ENCODE measurements at regions not wholly inside any gene's neighbourhood (a gene's known extent, or its start where the extent isn't known, plus 50 kb on each side); places are given as distances from the start of the nearest gene placed in this dataset.

DNA sequence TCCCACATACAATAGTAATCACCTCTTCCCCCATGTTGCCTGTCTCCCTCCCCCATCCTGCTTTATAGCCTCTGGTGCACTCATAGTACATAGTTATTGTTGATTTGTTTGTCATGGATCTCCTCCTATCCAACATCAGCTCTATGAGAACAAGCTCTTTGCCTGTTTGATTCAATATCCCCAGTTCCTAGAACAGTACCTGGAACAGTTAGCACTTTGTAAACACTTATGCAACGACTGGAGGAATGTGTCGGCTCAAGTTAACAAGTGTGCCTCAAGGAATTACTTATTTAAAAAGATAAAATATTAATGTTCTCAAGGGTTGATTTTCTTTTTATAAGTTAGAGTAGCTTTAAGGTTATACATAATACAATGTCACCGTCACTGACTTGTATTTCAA, 271.6 kb upstream of the KAZN start:
- Histone ChIP-seq H3K4me1 (ENCODE audit: control insufficient read depth, insufficient read depth, low read length, poor library complexity, severe bottlenecking) (no peaks in the 10 kb centered on the region), H3K27ac (ENCODE audit: insufficient read depth, low read length, poor library complexity, severe bottlenecking) (no peak overlapping the region), H3K4me3 (ENCODE audit: insufficient read depth, low read depth, low read length, poor library complexity, severe bottlenecking) (no peak overlapping the region), H3K9me3 (ENCODE audit: control insufficient read depth, low read length) (no peaks in the 10 kb centered on the region), H3K27me3 (replicated peaks; ENCODE audit: control insufficient read depth, insufficient read depth, low read length, poor library complexity, severe bottlenecking) (no peaks in the 10 kb centered on the region), H3K36me3 (ENCODE audit: control insufficient read depth, insufficient read depth, low read length) (no peaks in the 10 kb centered on the region)
- no peak for DNase-seq

DNA sequence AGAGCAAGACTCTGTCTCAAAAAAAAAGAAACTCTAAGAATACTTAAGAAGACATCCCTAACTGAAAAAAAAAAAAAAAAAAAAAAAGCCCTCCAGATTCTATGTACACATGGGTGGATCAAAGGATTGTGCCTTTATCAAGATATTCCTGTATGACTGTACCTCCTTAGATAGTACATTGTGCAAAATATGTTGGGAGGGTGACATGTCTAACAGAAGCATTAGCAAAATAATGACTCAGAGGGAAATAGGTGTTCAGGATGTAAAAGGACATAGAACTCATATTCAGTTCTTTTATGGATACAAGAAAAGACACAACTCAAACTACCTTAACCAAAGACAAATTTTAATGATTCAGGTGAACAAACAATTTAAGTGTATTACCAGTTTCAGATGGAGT, 269.8 kb upstream of the KAZN start:
- DNase-seq, result no peak
- Histone ChIP-seq H3K9me3 (ENCODE audit: control insufficient read depth, low read length) (no peaks in the 10 kb centered on the region), H3K4me3 (ENCODE audit: insufficient read depth, low read depth, low read length, poor library complexity, severe bottlenecking) (no peak overlapping the region), H3K27me3 (replicated peaks; ENCODE audit: control insufficient read depth, insufficient read depth, low read length, poor library complexity, severe bottlenecking) (no peaks in the 10 kb centered on the region), H3K4me1 (ENCODE audit: control insufficient read depth, insufficient read depth, low read length, poor library complexity, severe bottlenecking) (no peaks in the 10 kb centered on the region), H3K27ac (ENCODE audit: insufficient read depth, low read length, poor library complexity, severe bottlenecking) (no peak overlapping the region), H3K36me3 (ENCODE audit: control insufficient read depth, insufficient read depth, low read length) (no peaks in the 10 kb centered on the region)

DNA sequence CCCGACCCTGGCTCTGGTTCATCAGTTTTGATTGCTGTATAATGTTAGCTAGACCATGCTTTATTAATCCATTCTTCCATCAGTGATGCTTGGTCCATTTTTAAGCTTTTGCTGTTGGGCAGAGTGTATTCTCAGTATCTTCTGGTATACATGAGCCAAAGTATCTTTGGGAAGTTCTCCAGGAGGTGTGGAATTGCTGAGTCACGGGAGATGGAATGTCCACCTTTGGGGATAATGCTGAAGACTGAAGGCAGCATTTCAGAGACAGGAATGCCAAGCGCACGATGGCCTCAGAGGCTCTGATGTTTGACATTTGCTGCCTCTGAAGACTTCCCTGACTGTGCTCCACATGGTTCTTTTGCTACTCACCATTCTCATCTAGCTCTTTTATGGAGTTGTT, 266.3 kb upstream of the KAZN start:
- Histone ChIP-seq H3K4me3 (ENCODE audit: insufficient read depth, low read depth, low read length, poor library complexity, severe bottlenecking) (no peak overlapping the region), H3K9me3 (ENCODE audit: control insufficient read depth, low read length) (no peaks in the 10 kb centered on the region), H3K36me3 (ENCODE audit: control insufficient read depth, insufficient read depth, low read length) (no peaks in the 10 kb centered on the region), H3K27ac (ENCODE audit: insufficient read depth, low read length, poor library complexity, severe bottlenecking) (no peak overlapping the region), H3K27me3 (replicated peaks; ENCODE audit: control insufficient read depth, insufficient read depth, low read length, poor library complexity, severe bottlenecking) (no peaks in the 10 kb centered on the region), H3K4me1 (ENCODE audit: control insufficient read depth, insufficient read depth, low read length, poor library complexity, severe bottlenecking) (no peaks in the 10 kb centered on the region)
- no peak for DNase-seq

DNA sequence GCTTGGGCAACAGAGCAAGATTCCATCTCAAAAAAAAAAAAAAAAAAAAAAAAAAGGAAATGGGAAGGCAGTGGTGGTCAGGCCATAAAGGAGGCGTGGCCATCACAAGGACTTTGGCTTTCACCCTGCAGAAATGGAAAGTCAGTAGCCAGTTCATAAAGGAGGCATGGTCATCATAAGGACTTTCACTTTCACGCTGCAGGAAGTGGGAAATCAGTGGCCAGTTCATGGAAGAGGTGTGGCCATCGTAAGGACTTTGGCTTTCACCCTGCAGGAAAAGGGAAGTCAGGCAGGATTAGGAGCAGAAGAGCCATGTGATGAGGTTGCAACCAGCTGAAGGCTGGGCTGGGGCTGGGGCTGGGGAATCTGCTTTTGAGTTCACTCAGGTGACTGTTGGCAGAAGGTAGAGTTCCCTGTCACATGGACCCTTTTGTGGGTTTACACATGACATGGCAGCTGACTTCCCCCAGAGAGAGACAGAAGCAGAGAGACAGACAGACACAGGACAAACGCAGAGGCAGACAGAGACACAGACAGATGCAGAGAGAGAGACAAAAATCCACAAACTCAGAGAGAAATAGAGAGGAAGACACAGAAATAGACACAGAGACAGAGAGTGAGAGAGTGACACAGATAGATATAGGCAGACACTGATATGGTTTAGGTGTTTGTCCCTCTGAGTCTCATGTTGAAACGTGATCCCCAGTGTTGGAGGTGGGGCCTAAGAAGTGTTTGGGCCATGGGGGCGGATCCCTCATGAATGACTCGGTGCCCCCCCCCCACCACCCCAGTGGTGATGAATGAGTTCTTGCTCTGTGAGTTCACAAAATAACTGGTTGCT, 263.9 kb upstream of the KAZN start:
- no peaks in the 10 kb centered on the region for H3K36me3 ChIP-seq (ENCODE audit: control insufficient read depth, insufficient read depth, low read length)
- H3K4me1 ChIP-seq (ENCODE audit: control insufficient read depth, insufficient read depth, low read length, poor library complexity, severe bottlenecking), result no peaks in the 10 kb centered on the region
- DNase-seq, result no peak
- H3K4me3 ChIP-seq (ENCODE audit: insufficient read depth, low read depth, low read length, poor library complexity, severe bottlenecking), result no peak overlapping the region
- no peak overlapping the region for H3K27ac ChIP-seq (ENCODE audit: insufficient read depth, low read length, poor library complexity, severe bottlenecking)
- H3K27me3 ChIP-seq (replicated peaks; ENCODE audit: control insufficient read depth, insufficient read depth, low read length, poor library complexity, severe bottlenecking), result no peaks in the 10 kb centered on the region
- H3K9me3 ChIP-seq (ENCODE audit: control insufficient read depth, low read length), result no peaks in the 10 kb centered on the region

DNA sequence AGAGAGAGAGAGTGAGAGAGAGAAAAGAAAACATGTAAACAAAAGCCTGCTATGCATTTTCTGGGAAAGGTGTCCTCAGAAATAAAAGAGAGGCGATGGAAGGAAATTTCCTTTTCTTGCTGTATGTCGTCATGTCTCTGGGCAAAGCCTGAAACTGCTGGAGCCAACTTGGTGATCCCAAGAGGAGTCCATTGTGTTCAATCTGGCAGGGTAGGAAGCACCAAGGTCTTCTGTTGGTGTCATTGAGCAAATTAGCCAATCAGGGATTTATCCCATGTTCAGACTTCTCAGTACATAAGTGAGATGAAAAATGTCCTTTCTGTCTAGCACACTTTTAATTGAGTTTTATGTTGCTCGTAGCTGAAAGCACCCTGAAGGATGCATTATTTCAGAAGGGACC, 260.0 kb upstream of the KAZN start:
- no peak for DNase-seq
- Histone ChIP-seq H3K9me3 (ENCODE audit: control insufficient read depth, low read length) (no peaks in the 10 kb centered on the region), H3K27ac (ENCODE audit: insufficient read depth, low read length, poor library complexity, severe bottlenecking) (no peak overlapping the region), H3K27me3 (replicated peaks; ENCODE audit: control insufficient read depth, insufficient read depth, low read length, poor library complexity, severe bottlenecking) (no peaks in the 10 kb centered on the region), H3K4me1 (ENCODE audit: control insufficient read depth, insufficient read depth, low read length, poor library complexity, severe bottlenecking) (no peaks in the 10 kb centered on the region), H3K36me3 (ENCODE audit: control insufficient read depth, insufficient read depth, low read length) (no peaks in the 10 kb centered on the region), H3K4me3 (ENCODE audit: insufficient read depth, low read depth, low read length, poor library complexity, severe bottlenecking) (no peak overlapping the region)

DNA sequence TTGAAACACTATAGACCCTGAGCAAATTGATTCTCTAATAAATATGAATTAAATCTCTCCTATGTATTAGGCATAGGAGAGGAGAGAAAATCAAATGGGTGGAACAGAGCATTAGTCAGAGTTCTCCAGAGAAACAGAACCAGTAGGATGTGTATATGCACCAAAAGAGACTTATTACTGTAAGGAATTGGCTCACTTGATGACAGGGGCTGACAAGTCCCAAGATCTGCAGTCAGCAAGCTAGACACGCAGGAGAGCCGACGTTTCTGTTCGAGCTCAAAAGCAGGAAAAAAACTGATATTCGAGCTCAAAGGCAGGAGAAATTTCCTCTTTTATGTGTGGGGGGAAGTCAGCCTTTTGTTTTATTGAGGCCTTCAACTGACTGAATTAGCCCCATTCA, 259.2 kb upstream of the KAZN start:
- Histone ChIP-seq H3K36me3 (ENCODE audit: control insufficient read depth, insufficient read depth, low read length) (no peaks in the 10 kb centered on the region), H3K4me1 (ENCODE audit: control insufficient read depth, insufficient read depth, low read length, poor library complexity, severe bottlenecking) (no peaks in the 10 kb centered on the region), H3K27ac (ENCODE audit: insufficient read depth, low read length, poor library complexity, severe bottlenecking) (no peak overlapping the region), H3K27me3 (replicated peaks; ENCODE audit: control insufficient read depth, insufficient read depth, low read length, poor library complexity, severe bottlenecking) (no peaks in the 10 kb centered on the region), H3K9me3 (ENCODE audit: control insufficient read depth, low read length) (no peaks in the 10 kb centered on the region), H3K4me3 (ENCODE audit: insufficient read depth, low read depth, low read length, poor library complexity, severe bottlenecking) (no peak overlapping the region)
- DNase-seq, result no peak

DNA sequence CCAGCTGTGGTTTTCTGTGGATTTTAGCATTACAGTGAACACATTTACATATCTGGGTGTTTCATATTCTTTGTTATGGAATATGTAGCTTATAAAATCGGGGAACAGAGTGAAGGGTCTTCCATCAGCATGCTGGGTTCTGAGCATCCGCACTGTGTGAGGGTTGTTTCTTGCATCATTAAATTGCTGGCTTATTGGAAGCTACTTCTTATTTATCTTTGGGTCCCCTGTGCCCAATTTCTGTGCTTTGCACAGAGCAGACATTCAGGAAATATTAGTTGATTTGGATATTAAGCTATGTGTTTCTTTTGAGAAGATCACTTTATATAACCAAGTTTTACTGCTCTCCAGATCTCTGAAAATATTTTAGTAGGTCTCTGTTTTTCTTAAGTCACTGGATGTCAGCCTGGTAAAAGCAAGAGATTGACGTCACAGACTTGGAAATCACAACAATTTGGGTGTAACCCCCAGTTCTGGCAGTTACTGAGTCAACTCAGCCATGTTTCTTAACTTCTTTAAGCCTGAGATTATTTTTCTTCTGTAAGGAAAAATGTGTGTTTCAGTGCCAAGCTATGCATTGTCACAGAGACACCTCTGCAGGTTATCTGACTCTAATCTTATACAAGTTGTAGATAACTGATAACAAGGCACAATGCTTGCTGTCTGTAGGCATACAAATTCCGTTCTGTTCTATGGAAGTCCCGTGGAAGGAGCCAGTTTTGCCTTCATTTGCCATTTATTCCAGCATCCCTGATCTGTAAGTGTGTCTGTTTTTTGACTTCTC, 258.3 kb upstream of the KAZN start:
- Histone ChIP-seq H3K27ac (ENCODE audit: insufficient read depth, low read length, poor library complexity, severe bottlenecking) (no peak overlapping the region), H3K27me3 (replicated peaks; ENCODE audit: control insufficient read depth, insufficient read depth, low read length, poor library complexity, severe bottlenecking) (no peaks in the 10 kb centered on the region), H3K4me1 (ENCODE audit: control insufficient read depth, insufficient read depth, low read length, poor library complexity, severe bottlenecking) (no peaks in the 10 kb centered on the region), H3K36me3 (ENCODE audit: control insufficient read depth, insufficient read depth, low read length) (no peaks in the 10 kb centered on the region), H3K4me3 (ENCODE audit: insufficient read depth, low read depth, low read length, poor library complexity, severe bottlenecking) (no peak overlapping the region), H3K9me3 (ENCODE audit: control insufficient read depth, low read length) (no peaks in the 10 kb centered on the region)
- no peak for DNase-seq

DNA sequence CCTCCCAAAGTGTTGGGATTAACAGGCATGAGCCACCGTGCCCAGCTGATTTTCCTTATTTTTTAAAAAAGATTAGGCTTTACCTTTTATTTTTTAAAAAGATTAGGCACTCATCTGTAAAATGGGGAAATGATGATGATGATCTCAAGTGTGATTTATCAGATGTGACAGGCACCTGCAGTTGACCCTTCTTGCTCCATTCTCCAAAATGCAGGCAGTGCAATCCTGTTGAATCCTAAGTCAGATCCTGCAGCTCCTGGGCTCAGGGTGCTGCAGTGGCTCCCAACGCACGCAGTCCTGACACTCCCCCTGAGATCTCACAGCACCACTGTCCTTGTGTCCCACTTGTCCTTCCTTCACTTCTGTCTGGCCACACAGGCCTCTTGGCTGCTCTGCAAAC, 257.3 kb upstream of the KAZN start:
- Histone ChIP-seq H3K4me1 (ENCODE audit: control insufficient read depth, insufficient read depth, low read length, poor library complexity, severe bottlenecking) (no peaks in the 10 kb centered on the region), H3K36me3 (ENCODE audit: control insufficient read depth, insufficient read depth, low read length) (no peaks in the 10 kb centered on the region), H3K4me3 (ENCODE audit: insufficient read depth, low read depth, low read length, poor library complexity, severe bottlenecking) (no peak overlapping the region), H3K27ac (ENCODE audit: insufficient read depth, low read length, poor library complexity, severe bottlenecking) (no peak overlapping the region), H3K9me3 (ENCODE audit: control insufficient read depth, low read length) (no peaks in the 10 kb centered on the region), H3K27me3 (replicated peaks; ENCODE audit: control insufficient read depth, insufficient read depth, low read length, poor library complexity, severe bottlenecking) (no peaks in the 10 kb centered on the region)
- no peak for DNase-seq

DNA sequence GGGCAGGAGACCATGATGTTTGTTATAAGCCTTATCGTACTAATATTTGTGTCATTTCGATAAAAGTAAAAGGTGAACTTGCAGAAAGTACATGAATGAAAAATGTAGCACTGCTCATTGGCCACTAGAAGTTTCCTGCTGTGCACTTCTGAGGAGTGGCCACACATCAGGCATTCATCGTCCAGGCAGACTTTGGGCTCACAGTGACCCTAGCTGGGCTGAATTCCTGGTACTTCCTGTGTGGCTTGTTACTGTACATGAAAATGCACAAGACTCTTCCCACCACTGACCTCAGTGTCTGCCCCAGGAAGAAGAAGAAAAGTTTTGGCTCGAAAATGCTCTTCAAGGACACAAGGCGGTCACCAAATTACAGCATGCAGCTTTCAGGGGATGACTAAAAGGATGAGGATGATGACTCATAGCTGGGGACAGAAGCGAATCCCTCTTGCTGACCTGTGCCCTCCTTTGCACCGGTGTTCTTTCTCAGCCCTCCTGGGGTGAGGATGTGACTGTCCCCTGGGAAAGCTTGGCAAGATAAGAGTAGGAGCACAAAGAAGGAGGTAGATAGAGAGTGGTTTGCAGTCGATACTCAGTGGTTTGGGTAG, 252.4 kb upstream of the KAZN start:
- no peak for DNase-seq
- no peaks in the 10 kb centered on the region for H3K36me3 ChIP-seq (ENCODE audit: control insufficient read depth, insufficient read depth, low read length)
- H3K27me3 ChIP-seq (replicated peaks; ENCODE audit: control insufficient read depth, insufficient read depth, low read length, poor library complexity, severe bottlenecking), result no peaks in the 10 kb centered on the region
- H3K4me3 ChIP-seq (ENCODE audit: insufficient read depth, low read depth, low read length, poor library complexity, severe bottlenecking), result no peak overlapping the region
- H3K4me1 ChIP-seq (ENCODE audit: control insufficient read depth, insufficient read depth, low read length, poor library complexity, severe bottlenecking), result no peaks in the 10 kb centered on the region
- no peak overlapping the region for H3K27ac ChIP-seq (ENCODE audit: insufficient read depth, low read length, poor library complexity, severe bottlenecking)
- no peaks in the 10 kb centered on the region for H3K9me3 ChIP-seq (ENCODE audit: control insufficient read depth, low read length)

DNA sequence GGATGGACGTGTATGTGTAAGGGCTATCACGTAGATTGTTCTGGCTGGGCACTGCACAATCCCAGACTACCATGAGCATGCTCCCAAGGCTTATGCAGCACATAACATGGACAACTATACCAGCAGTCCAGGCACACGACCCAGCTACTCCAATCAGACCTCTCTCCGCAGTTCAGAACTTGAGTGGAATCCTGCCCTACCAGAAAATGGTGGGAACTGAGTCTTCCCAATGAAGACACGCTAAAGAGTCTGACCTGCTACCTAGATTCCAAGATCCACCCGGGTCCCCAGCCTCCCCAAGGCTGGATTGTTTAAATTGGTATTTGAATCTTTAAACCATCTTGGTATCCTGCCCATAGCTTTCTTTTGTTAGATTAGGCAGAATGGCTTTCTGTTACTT, 251.3 kb upstream of the KAZN start:
- DNase-seq, result no peak
- Histone ChIP-seq H3K36me3 (ENCODE audit: control insufficient read depth, insufficient read depth, low read length) (no peaks in the 10 kb centered on the region), H3K4me1 (ENCODE audit: control insufficient read depth, insufficient read depth, low read length, poor library complexity, severe bottlenecking) (no peaks in the 10 kb centered on the region), H3K27ac (ENCODE audit: insufficient read depth, low read length, poor library complexity, severe bottlenecking) (no peak overlapping the region), H3K4me3 (ENCODE audit: insufficient read depth, low read depth, low read length, poor library complexity, severe bottlenecking) (no peak overlapping the region), H3K27me3 (replicated peaks; ENCODE audit: control insufficient read depth, insufficient read depth, low read length, poor library complexity, severe bottlenecking) (no peaks in the 10 kb centered on the region), H3K9me3 (ENCODE audit: control insufficient read depth, low read length) (no peaks in the 10 kb centered on the region)
